HG02884 (cell line): ENCODE measurements at regions not wholly inside any gene's neighbourhood (a gene's known extent, or its start where the extent isn't known, plus 50 kb on each side); places are given as distances from the start of the nearest gene placed in this dataset.

ENCODE experiments used
- ATAC-seq: cut with Tn5 transposase; IDR thresholded peaks from one replicate; pipeline ENCODE4 v1.9.1; 2021; ENCODE audit warnings: mild to moderate bottlenecking, moderate library complexity; ENCODE audit not compliant: unreplicated experiment

- no peak for ATAC-seq
Observed at GRCh38 chr1:29460694-29461093, 224.4 kb downstream of the PTPRU start.

GRCh38 chr1:29460041-29460610 lies 223.8 kb downstream of the PTPRU start:
- no peak for ATAC-seq

- no peak for ATAC-seq
Observed at GRCh38 chr1:29459620-29459945, 223.3 kb downstream of the PTPRU start.

GRCh38 chr1:29458737-29459619 lies 222.7 kb downstream of the PTPRU start:
- no peak for ATAC-seq

- no peak for ATAC-seq
Observed at GRCh38 chr1:29457496-29458368, 221.4 kb downstream of the PTPRU start.

- no peak for ATAC-seq
Observed at GRCh38 chr1:29456685-29457435, 220.5 kb downstream of the PTPRU start.

GRCh38 chr1:29455781-29456180 lies 219.5 kb downstream of the PTPRU start:
- ATAC-seq: no peak

GRCh38 chr1:29454616-29455380 lies 218.5 kb downstream of the PTPRU start:
- ATAC-seq: no peak

- ATAC-seq: no peak
Observed at GRCh38 chr1:29453502-29454240, 217.3 kb downstream of the PTPRU start.

- no peak for ATAC-seq
Observed at GRCh38 chr1:29452463-29453230, 216.3 kb downstream of the PTPRU start.

GRCh38 chr1:29451368-29451892 lies 215.1 kb downstream of the PTPRU start:
- ATAC-seq: no peak

- ATAC-seq: no peak
Observed at GRCh38 chr1:29450591-29450990, 214.3 kb downstream of the PTPRU start.

GRCh38 chr1:29448456-29449235 lies 212.3 kb downstream of the PTPRU start:
- no peak for ATAC-seq

- ATAC-seq: no peak
Observed at GRCh38 chr1:29447368-29447767, 211.0 kb downstream of the PTPRU start.

- ATAC-seq: no peak
Observed at GRCh38 chr1:29444782-29445729, 208.7 kb downstream of the PTPRU start.

- ATAC-seq: no peak
Observed at GRCh38 chr1:29444081-29444715, 207.9 kb downstream of the PTPRU start.
